Astrocyte of the hippocampus (primary cell): ENCODE measurements at regions not wholly inside any gene's neighbourhood (a gene's known extent, or its start where the extent isn't known, plus 50 kb on each side); places are given as distances from the start of the nearest gene placed in this dataset.
"Not testable (repeated sequence)": the region's sequence is repeated elsewhere in the genome, so short reads cannot be mapped to it uniquely, and the experiment has no call there.

Experiments
- DNase-seq: peaks from one replicate; pipeline ENCODE4 v3.0.0; 2011; ENCODE audit warnings: low read depth, low spot score

DNA sequence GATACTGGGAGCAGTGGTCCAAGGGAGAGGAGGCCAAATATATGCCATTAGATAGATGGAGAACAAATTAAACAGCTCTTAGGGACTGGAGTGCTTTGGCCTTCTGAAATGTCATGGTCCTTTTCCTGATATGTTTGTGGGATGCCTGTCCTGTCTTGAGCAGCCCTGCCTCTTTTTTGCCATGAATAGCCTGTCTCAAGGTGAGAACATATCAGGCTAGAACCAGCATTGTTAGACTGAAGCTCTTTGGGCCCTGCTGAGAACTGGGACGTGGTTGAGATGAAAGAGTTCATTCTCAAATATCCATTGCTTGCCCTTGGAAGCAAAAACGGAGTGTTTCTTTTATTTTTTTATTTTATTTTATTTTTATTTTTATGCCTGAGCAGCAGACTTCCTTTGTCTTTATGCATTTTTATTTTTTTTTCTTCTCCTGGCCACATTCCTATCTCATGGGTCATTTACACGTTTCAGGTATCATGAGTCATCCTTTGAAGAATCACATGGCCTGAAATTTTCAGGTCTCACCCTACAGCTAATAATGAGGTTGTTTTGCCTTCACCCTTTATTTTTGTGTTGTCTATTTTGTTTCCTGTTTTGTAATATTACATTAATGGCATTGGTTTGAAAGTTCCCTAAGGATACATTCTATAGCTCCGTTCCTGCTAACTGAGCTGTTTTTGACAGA is 371.4 kb downstream of the PSAT1 start:
- DNase-seq, result peak; percentile 46

- no peak for DNase-seq
Observed at GRCh38 chr9:78669591-78669990, 372.7 kb downstream of the PSAT1 start.

DNA sequence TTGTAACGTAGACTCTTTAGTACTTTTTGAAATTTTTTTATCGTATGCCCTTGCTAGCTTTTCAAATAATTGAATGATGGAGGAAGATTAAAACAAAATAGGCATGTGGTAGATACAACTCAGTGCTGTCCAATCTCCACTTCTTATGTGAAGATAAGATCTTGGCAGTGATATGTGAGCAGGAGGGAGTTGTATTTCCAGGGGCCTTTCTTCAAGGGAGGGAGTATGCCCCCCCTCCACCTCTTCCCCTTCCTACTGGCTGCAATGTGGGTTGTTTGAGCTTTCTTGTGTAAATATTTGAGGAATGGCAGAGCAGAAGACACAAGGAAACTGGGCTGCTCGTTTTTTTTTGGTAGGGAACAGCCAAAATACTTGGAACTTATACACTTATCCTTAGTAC is 374.9 kb downstream of the PSAT1 start:
- no peak for DNase-seq

DNA sequence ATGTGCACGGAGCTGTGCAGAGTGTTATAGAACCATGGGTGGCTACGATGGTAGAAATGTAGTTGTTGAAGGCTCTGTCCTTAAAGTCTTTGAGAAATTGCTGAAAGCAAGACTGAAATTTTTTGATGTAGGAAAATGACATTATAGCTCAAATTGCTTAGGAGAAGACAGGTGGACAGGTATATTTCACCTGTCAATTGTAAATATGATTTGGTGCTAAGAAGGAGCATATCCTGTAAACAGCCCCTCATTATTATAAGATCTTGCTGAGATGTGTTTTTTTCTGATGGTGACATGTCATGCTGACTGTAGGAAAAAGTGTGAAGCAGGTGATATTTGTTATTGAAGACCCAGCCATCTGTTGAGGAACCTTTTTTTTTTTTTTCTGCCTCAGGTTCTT is 377.9 kb downstream of the PSAT1 start:
- no peak for DNase-seq

DNA sequence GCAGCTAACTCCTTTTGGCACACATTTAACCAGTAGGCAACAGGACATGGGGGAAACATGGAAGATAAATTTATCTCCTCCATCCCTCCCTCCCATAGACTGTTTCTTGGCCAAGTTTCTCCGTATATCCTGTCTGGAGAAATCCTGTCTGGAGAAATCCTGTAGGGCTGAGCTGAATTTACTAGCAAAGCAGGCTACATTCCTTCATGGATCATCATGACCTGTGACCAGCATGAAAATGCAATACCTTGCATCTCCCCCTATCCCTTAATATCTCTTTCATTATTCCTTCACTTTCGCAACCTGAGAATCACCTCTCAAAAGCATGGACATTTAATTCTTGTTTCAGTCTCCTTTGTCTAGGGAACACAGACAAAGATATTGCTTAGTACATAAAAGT is 379.1 kb downstream of the PSAT1 start:
- DNase-seq, result peak; percentile 11

- DNase-seq, result peak; percentile 57
Observed at GRCh38 chr9:78676623-78677022, 379.7 kb downstream of the PSAT1 start.

DNA sequence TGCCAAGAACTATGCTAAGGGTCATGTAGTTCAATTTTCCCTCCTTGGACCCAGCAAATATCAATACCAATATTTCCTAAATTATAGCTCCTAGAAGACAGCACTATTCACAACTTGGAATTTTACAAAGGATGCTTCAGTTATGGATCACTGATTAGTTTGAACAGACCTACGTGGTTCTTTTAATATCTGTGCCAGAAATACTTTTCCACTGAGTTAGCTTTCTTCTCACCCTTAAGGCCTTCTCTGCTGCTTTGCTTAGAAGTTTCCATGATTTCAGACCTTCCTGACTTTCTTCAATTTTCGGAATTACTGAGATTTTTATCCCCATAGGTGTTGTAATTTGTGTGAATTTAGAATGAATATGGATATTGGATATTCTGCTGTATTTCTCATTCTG is 380.4 kb downstream of the PSAT1 start:
- peak; percentile 39 for DNase-seq

GRCh38 chr9:78678877-78679276 is 382.0 kb downstream of the PSAT1 start:
- no peak for DNase-seq

DNA sequence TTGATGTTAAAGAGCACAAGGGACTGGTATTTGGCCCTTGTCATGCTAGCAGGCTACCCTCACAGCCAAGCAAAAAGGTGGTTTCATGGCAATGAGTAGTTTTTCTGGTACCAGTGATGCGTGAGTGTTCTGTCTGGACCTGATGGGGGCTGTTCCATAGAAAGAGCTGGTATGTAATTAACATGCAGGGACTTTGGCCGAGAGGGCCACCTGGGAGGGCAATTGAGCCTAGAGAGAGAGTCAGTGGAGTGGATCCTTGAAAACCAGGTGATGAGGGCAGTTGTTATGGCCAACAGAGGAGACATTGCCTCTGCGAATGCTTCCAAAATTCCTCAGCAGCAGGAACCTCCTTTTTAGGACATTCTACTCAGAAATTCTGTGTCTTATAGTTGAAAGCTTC is 383.3 kb downstream of the PSAT1 start:
- DNase-seq, result no peak

DNA sequence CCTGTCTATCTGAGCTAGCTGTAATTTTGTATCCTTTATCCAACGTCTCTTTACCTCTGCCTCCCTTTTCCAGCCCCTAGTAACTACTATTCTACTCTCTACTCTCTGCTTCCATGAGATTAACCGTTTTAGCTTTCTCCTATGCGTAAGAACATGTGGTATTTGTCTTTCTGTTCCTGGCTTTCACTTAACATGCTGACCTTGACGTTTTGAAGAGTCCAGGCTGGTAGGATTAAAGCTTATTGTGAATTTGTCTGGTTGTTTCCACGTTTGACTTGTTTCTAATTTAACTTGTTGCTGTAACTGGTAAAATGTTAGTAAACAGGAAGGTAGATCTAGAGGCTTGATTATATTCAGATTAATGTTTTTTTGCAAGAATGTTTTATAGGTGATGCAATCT is 385.3 kb downstream of the PSAT1 start:
- no peak for DNase-seq

- DNase-seq, result peak; percentile 72
Observed at GRCh38 chr9:78685471-78685870, 388.5 kb downstream of the PSAT1 start.

DNA sequence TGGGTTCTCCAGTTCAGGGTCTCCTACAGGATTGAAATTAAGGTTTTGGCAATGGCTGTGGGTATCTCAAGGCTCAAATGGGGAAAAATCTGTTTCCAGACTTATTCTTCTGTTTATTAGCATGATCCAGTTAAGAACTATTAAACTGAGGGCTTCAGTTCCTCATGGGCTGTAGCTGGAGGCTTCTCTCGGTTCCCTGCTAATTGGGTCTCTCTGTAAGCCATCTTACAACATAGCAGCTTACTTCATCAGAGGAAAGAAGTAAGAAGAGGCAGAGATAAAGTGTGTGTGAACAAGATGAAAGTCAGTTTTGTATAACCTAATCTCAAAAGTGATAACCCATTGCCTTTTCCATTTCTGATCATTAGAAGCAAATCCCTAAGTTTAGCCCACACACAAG is 391.9 kb downstream of the PSAT1 start:
- no peak for DNase-seq

- DNase-seq, result no peak
Observed at GRCh38 chr9:78691542-78691941, 394.6 kb downstream of the PSAT1 start.

- peak; percentile 53 for DNase-seq
Observed at GRCh38 chr9:78692871-78693270, 395.9 kb downstream of the PSAT1 start.

DNA sequence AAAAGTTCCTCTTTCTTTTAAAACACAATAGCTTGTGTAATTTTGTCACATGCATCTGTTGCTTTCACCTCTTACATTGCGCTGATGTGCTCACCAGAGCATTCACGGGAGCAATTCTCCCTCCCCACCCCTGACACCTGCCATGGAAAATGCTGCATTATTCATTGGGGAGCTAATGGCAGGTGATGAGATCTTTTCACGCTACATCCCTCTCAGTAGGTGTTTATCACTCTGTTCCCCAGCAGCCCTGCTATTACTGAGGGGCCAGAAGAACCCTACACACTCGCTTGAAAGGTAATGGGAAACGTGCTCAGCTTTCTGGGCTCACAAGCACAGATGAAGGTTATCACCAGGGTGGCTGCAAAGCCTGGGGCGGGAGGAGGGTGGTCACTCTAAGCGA is 398.0 kb downstream of the PSAT1 start:
- no peak for DNase-seq

DNA sequence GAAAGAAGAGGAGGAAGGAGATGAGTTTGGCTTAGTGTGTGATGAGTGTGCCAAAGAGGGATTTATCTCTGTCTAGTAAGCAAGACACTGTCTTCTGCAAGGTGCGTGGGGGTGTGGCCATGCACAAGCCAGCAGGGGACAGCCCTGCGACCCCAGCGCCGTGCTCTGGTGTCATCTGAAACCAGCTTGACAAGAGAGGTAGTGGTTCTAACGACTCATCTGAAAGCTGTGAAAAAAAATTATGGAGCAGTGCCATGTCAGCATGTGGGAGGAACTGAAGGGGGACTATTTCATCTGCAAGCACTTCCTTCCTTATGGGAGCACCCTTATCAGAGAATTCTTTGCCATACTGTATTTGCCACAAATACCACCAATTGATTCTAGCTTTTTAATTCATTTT is 398.6 kb downstream of the PSAT1 start:
- no peak for DNase-seq

- no peak for DNase-seq
Observed at GRCh38 chr9:78697618-78698017, 400.7 kb downstream of the PSAT1 start.

- DNase-seq, result no peak
Observed at GRCh38 chr9:78698371-78698770, 401.4 kb downstream of the PSAT1 start.

- DNase-seq, result not testable (repeated sequence)
Observed at GRCh38 chr9:78699217-78699616, 402.3 kb downstream of the PSAT1 start.

DNA sequence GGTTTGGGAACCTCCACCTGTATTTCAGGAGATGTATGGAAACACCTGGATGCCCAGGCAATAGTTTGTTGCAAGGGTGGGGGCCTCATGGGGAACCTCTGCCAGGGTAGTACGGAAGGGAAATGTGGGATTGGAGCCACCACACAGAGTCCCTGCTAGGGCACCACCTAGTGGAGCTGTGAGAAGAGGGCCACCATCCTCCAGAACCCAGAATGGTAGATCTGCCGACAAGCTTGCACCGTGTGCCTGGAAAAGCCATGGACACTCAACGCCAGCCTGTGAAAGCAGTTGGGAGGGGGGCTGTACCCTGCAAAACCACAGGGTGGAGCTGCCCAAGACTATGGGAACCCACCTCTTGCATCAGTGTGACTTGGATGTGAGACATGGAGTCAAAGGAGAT is 407.2 kb downstream of the PSAT1 start:
- DNase-seq, result not testable (repeated sequence)

- DNase-seq, result no peak
Observed at GRCh38 chr9:78707080-78707479, 410.2 kb downstream of the PSAT1 start.

- peak; percentile 73 for DNase-seq
Observed at GRCh38 chr9:78707481-78707991, 410.6 kb downstream of the PSAT1 start.

- no peak for DNase-seq
Observed at GRCh38 chr9:78712903-78713613, 416.1 kb downstream of the PSAT1 start.
